ENCODE measurements at regions not wholly inside any gene's neighbourhood (a gene's known extent, or its start where the extent isn't known, plus 50 kb on each side); places are given as distances from the start of the nearest gene placed in this dataset.

- Mint-ChIP-seq H3K27ac (ENCODE audit: unreplicated experiment) (no peak overlapping the region), H3K9me3 (no peaks in the 10 kb centered on the region), H3K4me1 (no peaks in the 10 kb centered on the region), H3K4me3 (no peak overlapping the region), H3K27me3 (ENCODE audit: low read depth) (no peaks in the 10 kb centered on the region), H3K36me3 (ENCODE audit: low read depth) (no peaks in the 10 kb centered on the region)
- TF ChIP-seq, protein P1, sequence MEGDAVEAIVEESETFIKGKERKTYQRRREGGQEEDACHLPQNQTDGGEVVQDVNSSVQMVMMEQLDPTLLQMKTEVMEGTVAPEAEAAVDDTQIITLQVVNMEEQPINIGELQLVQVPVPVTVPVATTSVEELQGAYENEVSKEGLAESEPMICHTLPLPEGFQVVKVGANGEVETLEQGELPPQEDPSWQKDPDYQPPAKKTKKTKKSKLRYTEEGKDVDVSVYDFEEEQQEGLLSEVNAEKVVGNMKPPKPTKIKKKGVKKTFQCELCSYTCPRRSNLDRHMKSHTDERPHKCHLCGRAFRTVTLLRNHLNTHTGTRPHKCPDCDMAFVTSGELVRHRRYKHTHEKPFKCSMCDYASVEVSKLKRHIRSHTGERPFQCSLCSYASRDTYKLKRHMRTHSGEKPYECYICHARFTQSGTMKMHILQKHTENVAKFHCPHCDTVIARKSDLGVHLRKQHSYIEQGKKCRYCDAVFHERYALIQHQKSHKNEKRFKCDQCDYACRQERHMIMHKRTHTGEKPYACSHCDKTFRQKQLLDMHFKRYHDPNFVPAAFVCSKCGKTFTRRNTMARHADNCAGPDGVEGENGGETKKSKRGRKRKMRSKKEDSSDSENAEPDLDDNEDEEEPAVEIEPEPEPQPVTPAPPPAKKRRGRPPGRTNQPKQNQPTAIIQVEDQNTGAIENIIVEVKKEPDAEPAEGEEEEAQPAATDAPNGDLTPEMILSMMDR (conservative IDR thresholded peaks at IDR 0.05): no peak
- no peak for DNase-seq (ENCODE audit: low read depth, low spot score)
Measured at GRCh38 chr6:8159966-8160365, 57.6 kb upstream of the EEF1E1 start.

- TF ChIP-seq, protein P1 (conservative IDR thresholded peaks at IDR 0.05): no peak
- H3K4me3 Mint-ChIP-seq: no peak overlapping the region
- no peaks in the 10 kb centered on the region for H3K9me3 Mint-ChIP-seq
- no peaks in the 10 kb centered on the region for H3K4me1 Mint-ChIP-seq
- DNase-seq (ENCODE audit: low read depth, low spot score): no peak
- H3K27me3 Mint-ChIP-seq (ENCODE audit: low read depth): no peaks in the 10 kb centered on the region
- H3K36me3 Mint-ChIP-seq (ENCODE audit: low read depth): no peaks in the 10 kb centered on the region
- no peak overlapping the region for H3K27ac Mint-ChIP-seq (ENCODE audit: unreplicated experiment)
Measured at GRCh38 chr6:8157839-8158238, 55.5 kb upstream of the EEF1E1 start.

- Mint-ChIP-seq H3K9me3 (no peaks in the 10 kb centered on the region), H3K4me1 (no peaks in the 10 kb centered on the region)
- TF ChIP-seq, protein P1 (conservative IDR thresholded peaks at IDR 0.05): no peak
Measured at GRCh38 chr6:8155259-8156012, 53.1 kb upstream of the EEF1E1 start.

More at GRCh38 chr6:8155259-8156012, 53.1 kb upstream of the EEF1E1 start:
- Mint-ChIP-seq H3K27ac (ENCODE audit: unreplicated experiment) (no peak overlapping the region), H3K36me3 (ENCODE audit: low read depth) (no peaks in the 10 kb centered on the region), H3K27me3 (ENCODE audit: low read depth) (no peaks in the 10 kb centered on the region), H3K4me3 (no peak overlapping the region)
- no peak for DNase-seq (ENCODE audit: low read depth, low spot score)
